ENCODE measurements at regions not wholly inside any gene's neighbourhood (a gene's known extent, or its start where the extent isn't known, plus 50 kb on each side); places are given as distances from the start of the nearest gene placed in this dataset.

DNA sequence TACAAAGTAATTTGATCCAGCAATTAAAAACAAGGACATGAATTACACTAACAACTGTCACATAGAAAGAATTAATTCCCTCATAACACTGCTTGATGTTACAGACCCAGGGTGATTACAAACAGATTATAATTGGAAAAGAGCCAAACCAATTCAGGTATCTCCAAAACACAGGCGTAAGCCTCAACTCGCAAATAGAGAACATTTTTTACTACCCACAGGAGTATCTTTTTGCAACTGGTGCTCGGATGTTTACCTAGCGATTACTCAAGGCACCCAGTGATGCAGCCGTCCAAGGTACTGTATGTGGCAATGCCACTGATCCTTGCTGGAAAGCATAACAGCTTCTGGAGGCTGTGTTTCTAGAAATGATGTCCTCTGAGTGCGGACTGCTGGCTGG lies 386.1 kb upstream of the KIF2A start:
- DNase-seq, result no peak

DNA sequence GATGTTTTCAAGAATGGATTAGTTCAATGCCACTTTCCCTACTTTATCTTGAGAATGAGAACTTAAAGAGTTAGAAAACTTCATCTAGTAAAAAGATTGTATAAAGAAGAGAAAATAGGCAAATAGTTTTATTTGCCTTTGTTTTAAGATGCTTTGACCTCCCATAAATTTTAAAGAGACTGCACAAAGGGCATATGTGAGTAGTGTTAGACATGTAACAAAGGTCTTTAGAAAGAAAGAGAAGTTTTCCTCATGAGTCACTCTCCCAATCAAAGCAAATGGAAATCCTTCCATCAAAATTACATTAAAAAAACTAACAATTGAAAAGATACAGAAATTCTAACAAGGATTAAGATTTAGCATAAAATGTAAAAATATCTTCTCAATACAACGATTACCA lies 381.8 kb upstream of the KIF2A start:
- no peak for DNase-seq

DNA sequence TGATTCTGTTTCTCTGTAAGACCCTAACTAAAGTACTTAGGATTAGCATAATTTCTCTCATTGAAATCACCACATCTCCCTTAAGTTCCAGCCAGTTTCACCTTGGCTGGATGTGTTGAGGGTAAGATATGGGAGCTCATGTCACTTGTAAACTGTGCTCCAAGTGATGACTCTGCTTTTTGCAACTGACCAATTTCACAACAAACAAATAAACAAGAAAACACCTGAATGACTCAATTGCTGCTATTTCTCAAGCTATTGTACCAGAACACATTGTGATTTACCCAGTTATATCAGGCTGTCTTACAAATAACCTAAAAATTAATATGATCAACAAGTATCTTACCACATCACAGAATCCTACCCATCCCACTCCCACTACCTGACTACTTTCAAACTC lies 379.1 kb upstream of the KIF2A start:
- DNase-seq, result no peak

DNA sequence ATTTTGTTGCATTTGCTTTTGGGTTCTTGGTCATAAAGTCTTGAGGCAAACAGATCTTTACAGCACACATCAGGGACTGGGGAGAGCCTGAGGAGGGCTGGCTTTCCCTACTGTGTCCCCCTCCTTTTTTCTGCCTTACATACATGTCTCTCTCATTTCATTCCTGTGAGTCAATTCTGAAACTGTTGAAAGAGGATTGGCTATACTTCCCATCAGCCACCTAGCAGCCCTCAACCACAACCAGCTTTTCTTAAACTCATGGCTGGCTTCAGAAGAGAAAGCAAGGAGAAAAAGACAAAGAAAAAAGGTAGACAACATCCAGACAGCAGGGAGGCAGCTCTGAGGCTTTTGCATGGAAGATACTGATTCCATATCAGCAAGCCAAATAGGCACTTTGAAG lies 374.8 kb upstream of the KIF2A start:
- DNase-seq, result no peak

DNA sequence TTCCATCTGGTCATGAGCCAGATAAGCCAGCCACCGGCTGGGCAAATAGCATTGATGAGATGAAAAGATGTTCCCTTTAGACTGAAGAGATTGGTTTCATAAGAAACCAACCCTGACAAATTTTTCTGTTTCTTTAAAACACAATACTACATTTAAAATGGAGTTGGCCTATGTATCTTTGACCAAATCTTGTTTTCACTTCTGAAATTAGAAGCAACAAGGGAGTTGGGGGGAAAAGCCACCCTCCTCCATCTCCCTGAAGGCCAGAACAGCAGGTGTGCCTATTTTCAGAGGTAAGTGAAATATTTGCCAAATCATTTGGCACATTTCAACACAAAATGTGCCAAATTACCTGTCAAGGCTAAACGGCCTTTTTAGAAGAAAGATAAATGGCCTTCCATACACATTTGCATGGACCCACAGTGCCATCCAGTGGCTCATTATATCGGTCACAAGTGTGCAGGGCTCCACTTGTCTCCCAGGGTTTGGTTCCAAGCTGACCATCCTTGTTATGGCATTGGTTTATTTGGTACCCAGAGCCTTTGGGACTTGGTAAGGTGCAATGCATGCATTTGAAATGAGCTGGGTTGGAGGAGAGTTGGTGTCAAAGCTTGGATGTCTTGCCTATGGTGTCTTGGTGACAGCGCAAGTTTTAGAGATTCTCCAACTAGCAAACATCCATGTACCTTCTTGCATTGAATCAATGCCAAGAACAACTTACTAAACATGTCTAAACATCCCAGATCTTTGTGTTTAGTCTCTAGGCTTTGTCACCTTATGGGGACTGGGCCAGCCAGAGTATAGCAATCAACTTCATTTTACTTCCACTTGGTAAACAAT lies 372.0 kb upstream of the KIF2A start:
- DNase-seq, result no peak

DNA sequence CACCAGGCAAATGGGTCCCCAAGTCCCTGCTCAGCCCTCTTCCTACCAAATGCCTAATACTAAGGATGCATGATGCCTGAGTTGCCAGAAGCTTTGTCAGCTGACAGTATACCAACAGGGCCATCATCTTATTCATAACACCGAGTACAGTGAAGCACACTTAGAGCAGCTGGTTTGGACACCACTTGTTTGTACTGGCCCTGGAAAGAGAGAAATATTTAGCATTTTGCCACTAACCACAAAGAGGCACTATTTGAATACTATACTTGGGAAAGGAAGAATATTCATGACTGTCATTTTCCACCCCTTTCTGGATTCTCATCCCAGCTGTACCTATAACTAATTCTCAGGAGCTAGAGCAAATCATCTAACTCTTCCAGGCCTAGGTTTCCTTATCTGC lies 364.4 kb upstream of the KIF2A start:
- DNase-seq, result no peak

DNA sequence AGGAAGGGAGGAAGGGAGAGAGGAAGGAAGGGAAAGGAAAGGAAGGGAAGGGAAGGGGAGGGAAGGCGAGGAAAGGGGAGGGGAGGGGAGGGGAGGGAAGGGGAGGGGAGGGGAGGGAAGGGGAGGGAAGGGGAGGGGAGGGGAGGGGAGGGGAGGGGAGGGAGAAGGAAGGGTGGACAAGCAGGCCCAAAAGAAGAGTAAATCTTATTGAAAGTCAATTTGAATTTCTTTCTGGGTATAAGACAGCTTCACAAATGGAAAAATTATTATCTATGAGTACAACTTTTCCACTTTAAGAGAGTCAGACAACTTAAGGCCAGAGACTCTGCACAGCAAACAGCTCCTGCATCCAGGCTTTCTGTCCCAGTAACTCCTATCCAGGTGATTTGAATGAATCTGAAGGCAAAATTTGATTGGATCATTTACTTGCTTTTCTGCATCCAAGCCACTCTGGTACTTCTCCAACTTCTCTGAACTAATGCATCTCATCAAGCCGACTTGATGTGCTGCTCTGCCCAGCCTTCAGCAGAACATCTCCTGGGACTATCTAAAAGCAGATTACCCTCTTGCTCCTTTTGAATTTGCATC lies 363.4 kb upstream of the KIF2A start:
- no peak for DNase-seq

DNA sequence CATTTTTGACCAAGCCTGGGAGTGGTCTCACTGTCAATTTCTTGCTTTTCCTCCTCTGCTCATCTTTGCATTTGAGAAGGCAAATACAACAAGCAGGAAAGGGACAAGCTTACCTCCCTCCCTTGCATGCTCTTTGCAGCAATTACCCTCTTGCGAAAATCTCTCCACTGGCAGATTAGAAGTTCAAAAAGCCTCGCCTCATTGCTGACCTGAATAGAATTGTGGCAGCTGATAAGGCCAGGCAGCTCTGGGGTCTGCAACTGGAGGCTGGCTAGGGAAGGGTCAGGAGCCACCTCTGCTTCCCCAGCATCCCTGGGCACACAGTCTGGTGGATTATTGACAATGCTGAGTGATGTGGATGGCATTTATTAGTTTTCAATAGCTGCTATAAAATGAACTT lies 362.3 kb upstream of the KIF2A start:
- DNase-seq, result no peak

DNA sequence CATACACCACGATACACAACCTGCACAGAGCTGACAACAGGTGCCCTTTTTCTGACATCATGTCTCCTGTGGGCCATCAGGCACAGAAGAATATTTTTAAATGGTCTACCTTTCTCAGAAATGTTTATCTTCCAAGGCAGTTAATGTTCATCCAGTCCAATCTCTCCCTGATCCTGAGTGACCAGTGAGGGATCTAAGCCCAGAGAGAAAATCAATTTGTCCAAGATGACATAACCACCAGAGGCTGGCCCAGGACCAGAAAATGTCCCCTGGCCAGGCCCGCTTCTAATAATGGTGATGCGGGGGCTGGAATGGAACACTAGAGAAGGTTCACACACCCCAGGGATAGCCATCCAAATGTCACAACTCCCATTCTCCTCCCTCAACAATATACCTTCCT lies 357.9 kb upstream of the KIF2A start:
- no peak for DNase-seq

DNA sequence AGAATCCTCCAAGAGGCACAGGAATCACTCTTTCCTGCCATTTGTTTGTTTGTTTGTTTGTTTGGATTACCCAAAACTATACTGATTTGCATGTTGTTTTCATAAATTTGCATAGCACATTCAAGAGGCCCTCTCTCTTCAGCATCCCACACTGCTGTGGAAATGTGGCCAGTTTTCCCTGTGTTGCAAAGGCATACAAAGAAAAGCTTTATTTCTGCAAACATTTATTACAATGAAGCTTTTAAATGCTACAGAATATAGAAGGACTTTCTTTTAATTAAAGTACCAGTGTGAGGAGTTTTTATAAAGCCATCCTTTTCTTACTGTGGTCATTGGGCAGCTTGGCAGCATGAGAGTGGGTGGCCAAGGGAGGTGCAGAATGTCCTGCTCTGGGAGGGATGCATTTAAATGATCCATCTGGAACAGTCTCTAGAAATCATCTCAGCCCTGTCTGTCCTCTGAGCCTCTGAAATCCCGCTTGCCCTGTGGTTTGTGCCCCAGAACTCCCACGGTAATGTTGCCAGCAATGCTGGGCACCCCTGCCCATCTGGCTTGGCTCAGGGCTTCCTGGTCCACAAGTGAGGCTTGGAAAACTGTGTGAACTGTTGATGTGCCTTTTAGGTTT lies 356.8 kb upstream of the KIF2A start:
- DNase-seq, result no peak

DNA sequence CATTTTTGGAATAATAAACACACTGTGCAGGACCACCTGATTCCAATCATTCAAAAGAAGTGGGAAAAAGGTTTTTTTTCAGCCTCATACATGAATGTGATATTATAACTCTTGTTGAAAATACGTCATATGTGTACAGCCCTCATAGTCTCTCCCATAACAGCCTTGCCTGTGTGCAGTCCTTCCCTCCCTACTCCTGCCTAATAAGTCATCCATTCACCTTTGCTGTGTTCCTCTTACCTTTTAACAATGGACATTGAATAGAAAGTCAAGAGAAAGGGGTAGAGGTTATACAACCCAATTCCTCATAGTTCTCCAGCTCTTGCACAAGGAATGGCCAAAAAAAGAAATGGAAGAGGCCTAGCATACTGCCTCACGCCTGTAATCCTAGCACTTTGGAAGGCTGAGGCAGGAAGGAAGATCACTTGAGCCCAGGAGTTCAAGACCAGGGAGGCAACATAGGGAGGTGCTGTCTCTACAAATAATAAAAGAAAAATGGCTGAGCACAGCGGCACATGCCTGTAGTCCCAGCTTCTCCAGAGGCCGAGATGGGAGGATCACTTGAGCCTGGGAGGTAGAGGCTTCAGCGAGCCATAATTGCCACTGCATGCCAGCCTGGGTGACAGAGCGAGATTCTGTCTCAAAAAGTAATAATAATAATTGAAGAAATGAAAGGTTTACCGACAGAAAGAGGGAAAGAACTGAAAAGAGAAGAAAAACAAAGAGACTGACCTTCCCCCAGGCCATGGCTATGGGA lies 356.1 kb upstream of the KIF2A start:
- no peak for DNase-seq

DNA sequence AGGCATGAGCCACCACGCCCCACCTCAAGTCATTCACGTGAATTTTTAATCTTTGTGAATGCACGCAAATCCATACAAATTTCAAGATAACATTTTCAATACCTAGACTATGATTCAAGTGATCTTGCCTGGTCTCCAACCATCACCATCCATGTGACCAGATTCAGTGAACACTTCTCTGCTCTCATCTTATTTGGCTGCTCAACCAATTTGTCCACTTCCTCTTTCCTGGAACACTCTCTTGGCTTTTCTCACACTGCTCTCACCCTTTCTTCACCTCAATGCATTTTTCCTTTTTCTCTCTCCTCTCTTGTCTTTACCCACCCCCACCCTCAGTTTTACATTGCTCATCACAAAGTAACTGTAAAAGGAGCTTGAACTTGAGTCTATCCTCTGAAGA lies 354.7 kb upstream of the KIF2A start:
- DNase-seq, result no peak

DNA sequence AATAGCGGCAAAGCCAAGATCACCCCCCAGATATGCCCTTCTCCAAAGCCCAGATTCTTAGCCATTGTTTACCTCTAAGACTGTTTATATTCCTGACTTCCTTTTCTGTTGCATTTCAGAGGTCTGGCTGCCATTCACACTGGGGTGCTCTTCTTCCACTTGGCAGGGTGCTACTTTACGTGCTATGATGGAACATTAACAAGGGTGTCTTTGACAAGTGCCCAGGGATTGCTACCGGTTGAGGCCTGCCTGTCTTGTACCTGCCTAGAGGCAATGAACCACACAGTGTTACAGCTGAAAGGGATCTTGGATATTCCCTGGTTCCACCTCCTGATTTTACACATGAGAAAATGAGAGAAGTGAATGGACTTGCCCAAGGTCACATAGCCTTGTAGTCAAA lies 352.1 kb upstream of the KIF2A start:
- no peak for DNase-seq

DNA sequence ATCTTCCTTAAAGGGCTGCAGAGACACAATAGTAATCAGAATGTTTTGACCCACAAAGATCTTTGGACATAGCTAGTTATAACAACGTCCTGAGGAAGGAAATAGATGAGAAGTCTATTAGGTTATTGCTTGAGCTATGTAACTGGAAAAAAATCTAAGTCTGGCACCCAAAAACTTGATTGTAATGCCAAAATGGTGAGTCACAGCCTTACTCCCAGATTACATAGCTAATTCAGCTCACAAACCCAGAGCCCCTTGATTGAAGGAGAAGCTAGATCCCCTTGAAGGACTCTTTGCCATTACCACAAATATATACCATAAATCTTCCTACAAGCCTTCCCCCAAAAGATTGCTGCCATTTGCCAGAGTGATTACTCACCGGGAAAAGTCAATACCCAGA lies 341.8 kb upstream of the KIF2A start:
- DNase-seq, result no peak

DNA sequence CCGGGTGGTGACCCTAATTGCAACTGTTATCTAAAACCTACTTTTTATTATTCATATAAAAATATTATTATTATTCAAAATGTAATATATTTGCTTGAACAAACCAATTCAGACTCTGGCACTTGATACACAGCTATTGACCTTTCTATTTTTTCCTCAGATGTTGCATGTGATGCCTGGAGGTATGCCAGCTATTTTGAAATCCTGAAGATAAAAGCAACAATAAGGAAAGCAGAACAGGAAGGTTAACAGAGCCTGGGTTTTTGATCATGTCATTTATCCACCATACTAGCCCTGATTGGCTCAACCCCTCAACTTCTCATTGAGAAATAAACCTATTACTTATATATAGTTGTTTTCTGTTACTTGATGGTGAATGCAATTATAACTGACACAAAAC lies 340.9 kb upstream of the KIF2A start:
- no peak for DNase-seq

DNA sequence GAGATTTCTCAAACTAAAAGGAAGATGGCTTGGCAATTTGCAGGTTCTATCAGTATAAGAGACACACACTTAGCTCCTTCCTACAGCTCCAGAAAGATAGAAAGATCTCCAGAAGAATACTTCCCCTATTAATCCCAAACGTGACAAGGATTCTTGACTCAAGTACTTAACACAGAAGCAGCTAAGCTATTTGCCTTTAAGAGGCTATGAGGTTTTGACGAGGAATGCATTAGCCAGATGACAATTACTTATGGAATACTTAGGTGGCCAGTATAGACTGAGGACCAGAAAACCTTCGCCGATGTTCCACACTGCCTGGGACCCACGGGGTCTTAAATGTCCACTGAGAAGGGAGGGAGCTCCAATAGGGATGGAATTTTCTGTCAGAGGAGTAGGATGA lies 340.5 kb upstream of the KIF2A start:
- no peak for DNase-seq

DNA sequence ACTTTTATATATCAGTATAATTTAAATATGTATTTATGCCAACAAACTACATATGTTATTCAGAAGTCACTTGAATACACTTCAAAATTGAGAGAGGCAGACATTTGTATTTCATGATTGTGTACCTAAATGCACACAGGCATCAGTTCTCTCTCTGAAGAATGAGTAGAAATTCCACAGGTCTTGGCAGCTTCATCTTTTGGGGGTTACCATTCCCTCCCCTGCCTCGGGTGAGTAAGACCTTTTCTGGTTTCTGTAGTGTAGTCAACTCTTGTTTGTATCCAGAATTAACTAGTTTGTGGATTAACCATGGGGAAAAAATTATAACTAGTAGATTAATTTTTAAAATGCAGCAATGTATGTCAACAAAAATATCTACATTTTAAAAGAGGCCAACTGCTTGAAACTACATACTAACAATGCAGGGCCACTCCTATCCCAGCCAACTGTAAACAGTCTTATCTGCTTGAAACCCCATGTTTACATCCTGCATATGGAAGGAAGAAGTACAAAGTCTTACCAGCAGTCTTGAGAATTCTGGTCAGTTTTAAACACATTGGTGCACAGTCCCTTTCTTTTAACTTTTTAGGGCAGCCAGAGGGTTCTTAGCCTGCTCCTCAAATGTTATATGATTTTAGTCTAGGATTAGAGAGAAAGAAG lies 339.6 kb upstream of the KIF2A start:
- no peak for DNase-seq

DNA sequence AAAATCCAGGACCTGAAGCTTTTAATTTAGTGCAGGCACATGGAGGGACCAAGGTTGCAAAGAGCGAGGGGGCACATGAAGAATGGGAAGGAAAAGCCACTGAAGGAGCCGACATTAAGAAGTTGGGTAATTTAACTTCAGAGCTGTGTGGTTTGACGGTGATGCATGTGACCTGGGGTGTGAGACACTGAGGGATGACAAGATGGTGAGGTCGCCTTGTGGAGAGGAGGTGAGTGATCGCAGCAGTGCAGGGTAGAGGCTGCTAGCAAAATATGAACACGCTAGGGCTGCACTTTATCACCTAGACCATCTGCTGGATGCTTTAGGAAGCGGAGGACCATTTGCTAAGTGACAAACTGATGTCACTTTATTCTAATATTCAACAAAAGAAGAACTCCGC lies 339.0 kb upstream of the KIF2A start:
- DNase-seq, result no peak

DNA sequence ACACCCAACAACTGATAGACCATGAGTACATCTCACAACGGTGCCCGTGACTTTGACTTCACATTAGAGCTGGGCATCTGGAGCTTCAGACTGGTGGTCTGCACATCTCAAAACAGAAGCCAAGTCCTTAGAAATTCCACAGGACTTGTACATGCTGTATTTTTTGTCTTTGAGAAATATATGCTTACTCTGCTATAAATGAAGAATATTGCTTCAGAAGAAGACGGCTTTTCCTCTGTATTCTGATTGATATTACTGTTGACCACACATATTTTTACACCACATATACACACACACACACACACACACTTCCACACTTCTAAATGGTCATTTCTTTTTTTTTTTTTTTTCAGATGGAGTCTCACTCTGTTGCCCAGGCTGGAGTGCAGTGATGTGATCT lies 338.3 kb upstream of the KIF2A start:
- DNase-seq, result no peak

DNA sequence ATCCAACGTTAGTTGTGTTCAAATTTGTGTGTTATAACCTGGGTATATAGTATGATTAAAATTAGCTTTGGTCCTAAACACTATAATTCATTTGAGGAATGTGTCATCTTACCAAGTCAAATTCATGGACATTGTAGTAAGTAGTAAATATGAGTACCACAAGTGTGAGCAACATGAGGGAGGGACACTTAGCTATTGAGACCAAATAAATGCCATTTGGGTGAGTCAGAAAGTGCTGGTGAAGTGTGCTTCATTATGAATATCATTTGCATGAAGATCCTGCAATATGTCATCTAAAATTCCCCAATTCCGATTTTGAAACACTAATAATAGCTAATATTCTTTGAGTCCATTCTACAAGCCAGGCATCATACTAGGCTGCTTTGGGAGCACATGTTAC lies 336.7 kb upstream of the KIF2A start:
- no peak for DNase-seq

DNA sequence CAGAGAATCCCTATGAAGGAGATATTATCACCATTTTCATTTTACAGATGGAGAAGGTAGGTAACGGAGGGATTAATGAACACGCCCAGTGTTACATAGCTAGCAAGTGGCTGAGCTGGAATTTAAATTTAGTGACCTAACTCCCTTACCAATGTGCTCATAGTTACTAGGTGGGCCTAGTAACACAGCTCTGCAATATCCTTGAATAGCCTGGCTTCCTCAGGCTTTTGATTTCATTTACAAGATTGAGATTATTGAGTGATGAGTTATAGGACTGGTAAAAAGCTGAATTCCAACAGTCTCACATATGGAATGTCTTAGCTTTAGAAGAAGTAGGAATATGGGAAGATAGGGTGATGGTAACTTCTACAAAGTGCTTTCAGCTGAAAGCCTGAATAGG lies 336.3 kb upstream of the KIF2A start:
- DNase-seq, result no peak

DNA sequence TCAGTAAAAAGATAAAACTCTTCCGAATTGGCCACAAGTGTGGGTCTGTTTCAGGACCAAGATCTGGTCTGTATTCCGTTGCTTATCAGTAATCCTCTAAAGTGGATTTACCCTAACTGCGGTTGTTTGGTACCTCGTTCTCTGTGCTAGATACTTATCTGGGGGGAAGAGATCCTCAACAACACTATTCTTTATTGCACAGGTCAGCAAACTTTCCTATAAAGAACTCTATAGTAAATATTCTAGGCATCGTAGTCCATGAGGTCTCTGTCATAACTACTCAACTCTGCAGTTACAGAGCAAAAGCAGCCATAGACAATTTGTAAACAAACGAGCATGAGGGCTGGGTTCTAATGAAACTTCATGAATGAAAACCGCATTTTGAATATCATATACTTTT lies 335.8 kb upstream of the KIF2A start:
- DNase-seq, result no peak

DNA sequence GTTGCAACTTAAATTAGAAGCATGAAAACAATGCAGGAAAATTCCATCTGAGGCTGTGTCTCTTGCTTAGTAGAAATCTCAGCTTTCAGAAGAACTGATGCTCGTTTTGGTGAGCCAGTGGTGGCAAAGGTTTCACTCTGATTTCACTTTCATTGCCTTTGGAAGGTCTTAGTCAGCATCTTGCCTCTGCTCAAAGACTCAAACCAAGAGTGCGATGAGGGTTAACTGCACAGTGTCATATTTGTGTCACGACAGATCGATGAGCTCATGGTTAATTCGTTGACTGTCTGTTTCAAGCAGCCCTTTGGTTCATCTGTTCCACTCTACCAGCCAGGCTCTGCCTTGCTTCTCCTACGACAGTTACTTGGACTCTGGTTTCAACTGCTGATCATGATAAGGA lies 331.3 kb upstream of the KIF2A start:
- no peak for DNase-seq

Data from stimulated activated naive CD4-positive, alpha-beta T cell treated with Interleukin-2 at 50 U/mL for 16 hours (primary cell).